Loucy (cell line): ENCODE measurements at regions not wholly inside any gene's neighbourhood (a gene's known extent, or its start where the extent isn't known, plus 50 kb on each side); places are given as distances from the start of the nearest gene placed in this dataset.

Experiments
- H2AFZ ChIP-seq: fragments of 200-600 bp; sonication (generic); 2 replicates; pipeline ENCODE4 v1.6.0; 2016; ENCODE audit warnings: antibody characterized with exemption, mild to moderate bottlenecking, low read length, moderate library complexity
- H3F3A ChIP-seq: fragments of 200-600 bp; 2 replicates; pipeline ENCODE4 v1.6.0; 2016; ENCODE audit warnings: antibody characterized with exemption, low read depth, mild to moderate bottlenecking
- H3K27me3 ChIP-seq: fragments of 200-600 bp; sonication (generic); 2 replicates; pipeline ENCODE4 v1.6.1; 2014; ENCODE audit warnings: low read length, mild to moderate bottlenecking; ENCODE audit not compliant: insufficient read depth, poor library complexity, severe bottlenecking
- H3K36me3 ChIP-seq: fragments of 200-600 bp; sonication (generic); 2 replicates; pipeline ENCODE4 v1.6.1; 2016; ENCODE audit warnings: low read length; ENCODE audit not compliant: insufficient read depth
- H3K4me1 ChIP-seq: fragments of 200-600 bp; sonication (generic); 2 replicates; pipeline ENCODE4 v1.5.1; 2014; ENCODE audit warnings: low read length, mild to moderate bottlenecking; ENCODE audit not compliant: insufficient read depth, poor library complexity, severe bottlenecking
- H3K4me2 ChIP-seq: fragments of 200-600 bp; sonication (generic); 2 replicates; pipeline ENCODE4 v1.6.0; 2014; ENCODE audit warnings: antibody characterized with exemption, low read length, low read depth, mild to moderate bottlenecking; ENCODE audit not compliant: poor library complexity, severe bottlenecking
- H3K4me3 ChIP-seq: fragments of 200-600 bp; sonication (generic); 2 replicates; pipeline ENCODE4 v1.5.1; 2014; ENCODE audit warnings: low read length, mild to moderate bottlenecking, mixed read lengths; ENCODE audit not compliant: poor library complexity, severe bottlenecking
- H3K79me2 ChIP-seq: fragments of 200-600 bp; sonication (generic); 2 replicates; pipeline ENCODE4 v1.6.1; 2014; ENCODE audit warnings: low read length; ENCODE audit not compliant: insufficient read depth
- H3K9ac ChIP-seq: fragments of 200-600 bp; sonication (generic); 2 replicates; pipeline ENCODE4 v1.6.0; 2014; ENCODE audit warnings: mild to moderate bottlenecking, low read depth, low read length, moderate library complexity; ENCODE audit not compliant: poor library complexity, severe bottlenecking
- H3K9me2 ChIP-seq: fragments of 200-600 bp; sonication (generic); replicated peaks from 2 replicates; pipeline ENCODE4 v1.6.1; 2016; ENCODE audit warnings: low read depth, low read length, mixed read lengths
- H3K9me3 ChIP-seq: fragments of 200-600 bp; sonication (generic); 2 replicates; pipeline ENCODE4 v1.6.1; 2014; ENCODE audit warnings: mild to moderate bottlenecking, antibody characterized with exemption, low read length, low read depth; ENCODE audit not compliant: insufficient read depth
- H4K20me1 ChIP-seq: fragments of 200-600 bp; sonication (generic); 2 replicates; pipeline ENCODE4 v1.6.0; 2014; ENCODE audit warnings: antibody characterized with exemption, low read length, mild to moderate bottlenecking; ENCODE audit not compliant: insufficient read depth, poor library complexity, severe bottlenecking
- EZH2phosphoT487 ChIP-seq: fragments of 200-600 bp; IDR thresholded peaks from 2 replicates; pipeline ENCODE4 v1.6.1; 2018; ENCODE audit warnings: antibody characterized with exemption, mild to moderate bottlenecking, moderate library complexity, borderline replicate concordance
- TF ChIP-seq, protein P1 (sequence below): fragments of 200-600 bp; sonication (generic); conservative IDR thresholded peaks from 2 replicates; pipeline ENCODE4 v1.5.1; 2014; ENCODE audit warnings: mild to moderate bottlenecking, antibody characterized with exemption, low read length

DNA sequence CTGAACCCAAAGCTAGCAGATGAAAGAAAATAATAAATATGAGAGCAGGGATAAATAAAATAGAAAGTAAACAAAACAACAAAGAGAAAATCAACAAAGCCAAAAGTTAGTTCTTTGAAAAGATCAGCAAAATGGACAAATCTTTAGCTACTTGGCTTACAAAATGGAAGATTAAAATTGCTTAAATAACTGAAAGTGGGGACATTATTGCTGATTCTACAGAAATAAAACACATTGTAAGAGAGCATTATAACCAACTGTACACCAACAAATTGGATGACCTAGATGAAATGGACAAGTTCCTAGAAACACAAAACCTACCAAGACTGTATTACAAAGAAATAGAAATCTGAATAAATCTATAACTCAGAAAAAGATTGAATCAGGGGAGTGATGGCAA, 238.3 kb upstream of the C1orf87 start:
- Histone ChIP-seq H3K79me2 (no peaks in the 10 kb centered on the region), H3F3A (no peaks in the 10 kb centered on the region), H3K9me3 (peaks cover 12% of the 10 kb centered on the region), H3K36me3 (no peaks in the 10 kb centered on the region), H3K4me1 (no peaks in the 10 kb centered on the region), H3K9ac (no peak overlapping the region), H4K20me1 (no peaks in the 10 kb centered on the region), H3K27me3 (no peaks in the 10 kb centered on the region), H3K4me3 (no peak overlapping the region), H3K9me2 (no peaks in the 10 kb centered on the region), H2AFZ (no peak overlapping the region), H3K4me2 (no peak overlapping the region)
- TF ChIP-seq, protein P1, sequence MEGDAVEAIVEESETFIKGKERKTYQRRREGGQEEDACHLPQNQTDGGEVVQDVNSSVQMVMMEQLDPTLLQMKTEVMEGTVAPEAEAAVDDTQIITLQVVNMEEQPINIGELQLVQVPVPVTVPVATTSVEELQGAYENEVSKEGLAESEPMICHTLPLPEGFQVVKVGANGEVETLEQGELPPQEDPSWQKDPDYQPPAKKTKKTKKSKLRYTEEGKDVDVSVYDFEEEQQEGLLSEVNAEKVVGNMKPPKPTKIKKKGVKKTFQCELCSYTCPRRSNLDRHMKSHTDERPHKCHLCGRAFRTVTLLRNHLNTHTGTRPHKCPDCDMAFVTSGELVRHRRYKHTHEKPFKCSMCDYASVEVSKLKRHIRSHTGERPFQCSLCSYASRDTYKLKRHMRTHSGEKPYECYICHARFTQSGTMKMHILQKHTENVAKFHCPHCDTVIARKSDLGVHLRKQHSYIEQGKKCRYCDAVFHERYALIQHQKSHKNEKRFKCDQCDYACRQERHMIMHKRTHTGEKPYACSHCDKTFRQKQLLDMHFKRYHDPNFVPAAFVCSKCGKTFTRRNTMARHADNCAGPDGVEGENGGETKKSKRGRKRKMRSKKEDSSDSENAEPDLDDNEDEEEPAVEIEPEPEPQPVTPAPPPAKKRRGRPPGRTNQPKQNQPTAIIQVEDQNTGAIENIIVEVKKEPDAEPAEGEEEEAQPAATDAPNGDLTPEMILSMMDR: no peak
- TF ChIP-seq EZH2phosphoT487: no peak

DNA sequence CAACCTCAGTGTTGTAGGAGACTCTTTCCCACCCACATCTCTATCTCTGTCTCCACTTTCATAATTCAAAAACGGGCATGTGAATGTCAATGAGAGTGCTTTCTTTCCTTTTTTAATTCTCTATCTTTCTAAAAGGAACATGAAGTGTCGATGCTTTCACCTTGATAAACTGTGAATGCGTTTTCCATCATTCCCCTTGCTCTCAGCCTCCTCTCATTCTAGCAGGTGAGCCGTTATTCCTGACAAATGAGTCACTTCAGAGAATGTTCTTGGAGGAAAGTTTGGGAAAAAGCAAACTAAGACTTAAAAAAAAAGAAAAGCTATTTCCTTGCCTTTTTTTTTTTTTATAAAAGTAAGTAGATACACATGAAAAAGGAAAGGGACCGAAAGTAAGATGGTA, 226.0 kb upstream of the C1orf87 start:
- Histone ChIP-seq H2AFZ (no peak overlapping the region), H3K4me2 (no peak overlapping the region), H3F3A (0 out of 2 replicates have a peak, but pooled peaks cover 5% of the 10 kb centered on the region), H3K9me3 (peaks cover 8% of the 10 kb centered on the region; the same call in 1 of the 2 replicates), H3K4me3 (no peak overlapping the region), H3K9me2 (no peaks in the 10 kb centered on the region), H3K4me1 (peaks cover 24% of the 10 kb centered on the region), H3K79me2 (no peaks in the 10 kb centered on the region), H4K20me1 (no peaks in the 10 kb centered on the region), H3K9ac (no peak overlapping the region), H3K27me3 (no peaks in the 10 kb centered on the region), H3K36me3 (no peaks in the 10 kb centered on the region)
- TF ChIP-seq, protein P1: no peak
- TF ChIP-seq EZH2phosphoT487: no peak

DNA sequence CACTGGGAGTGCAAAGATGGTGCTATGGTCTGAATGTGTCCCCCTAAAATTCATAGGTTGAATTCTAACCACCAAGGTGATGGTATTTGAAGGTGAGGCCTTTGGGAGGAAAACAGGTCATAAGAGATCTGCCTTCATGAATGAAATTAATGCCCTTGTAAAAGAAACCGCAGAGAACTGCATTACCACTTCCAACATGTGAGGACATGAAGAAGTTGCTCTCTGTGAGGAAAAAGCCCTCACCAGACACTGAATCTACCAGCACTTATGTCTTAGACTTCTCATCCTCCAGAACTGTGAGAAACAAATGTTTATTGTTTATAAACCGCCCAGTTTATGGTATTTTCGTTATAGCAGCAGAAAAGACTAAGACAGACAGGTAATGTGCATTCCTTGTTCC, 224.7 kb upstream of the C1orf87 start:
- Histone ChIP-seq H3K9ac (peak overlapping the region; percentile 27), H3K4me1 (peaks cover 24% of the 10 kb centered on the region), H3K9me2 (no peaks in the 10 kb centered on the region), H3K27me3 (no peaks in the 10 kb centered on the region), H4K20me1 (no peaks in the 10 kb centered on the region), H3K4me3 (no peak overlapping the region), H3K79me2 (no peaks in the 10 kb centered on the region), H3K4me2 (peak overlapping the region; percentile 50), H3K36me3 (no peaks in the 10 kb centered on the region), H3F3A (0 out of 2 replicates have a peak, but pooled peaks cover 5% of the 10 kb centered on the region), H3K9me3 (peaks cover 5% of the 10 kb centered on the region; the same call in 1 of the 2 replicates), H2AFZ (no peak overlapping the region)
- no peak for TF ChIP-seq EZH2phosphoT487
- TF ChIP-seq, protein P1: no peak
